Endothelial cell of umbilical vein (primary cell): ENCODE measurements at regions not wholly inside any gene's neighbourhood (a gene's known extent, or its start where the extent isn't known, plus 50 kb on each side); places are given as distances from the start of the nearest gene placed in this dataset.

Source experiments
- BruUV-seq: library from RNA; stranded (reverse); fragments of 400-500 nt; replicated peaks from 2 replicates; lab custom pipeline; 2021; lab: Mats Ljungman, UMichigan
- CTCF ChIA-PET: fragments of 300-600, 350-600 bp; sonication (Branson Sonifier 250); formaldehyde crosslinking; loops from one replicate; lab custom pipeline; 2021; ENCODE audit warnings: antibody characterized with exemption, inconsistent platforms; lab: Charles Lee
- POLR2A ChIA-PET: fragments of 300-600, 350-600 bp; sonication (Branson Sonifier 250); formaldehyde crosslinking; loops from one replicate; lab custom pipeline; 2021; ENCODE audit warnings: antibody characterized with exemption, inconsistent platforms; lab: Charles Lee
- DNase-seq: peaks from one replicate; pipeline ENCODE4 v3.0.0-alpha.2; 2011; ENCODE audit warnings: low read depth, low spot score
- FAIRE-seq: peaks from 2 replicates; lab custom pipeline; 2011; peaks lifted over from hg19 to GRCh38; lab: Jason Lieb, UNC
- H2AFZ ChIP-seq: 2 replicates; pipeline ENCODE4 v1.6.0; 2012; ENCODE audit warnings: low read depth, low read length, control low read depth, inconsistent platforms
- H3K27ac ChIP-seq: 2 replicates; pipeline ENCODE4 v1.5.1; 2011; ENCODE audit warnings: low read depth, mild to moderate bottlenecking, control low read depth, low read length, moderate library complexity; ENCODE audit not compliant: insufficient read depth
- H3K27me3 ChIP-seq, 2 experiments: 2 replicates each; pipeline versions ENCODE4 v1.6.0 to v1.6.1; 2011; ENCODE audit warnings: low read length in 2 of 2, mixed read lengths in 1 of 2; ENCODE audit not compliant: control insufficient read depth in 2 of 2, insufficient read depth in 2 of 2
- H3K36me3 ChIP-seq, 2 experiments: 2 replicates in 1 of 2; 3 replicates in 1 of 2; pipeline ENCODE4 v1.5.1; 2011; ENCODE audit warnings: low read length in 2 of 2, mild to moderate bottlenecking in 1 of 2, moderate library complexity in 1 of 2; ENCODE audit not compliant: control insufficient read depth in 2 of 2, insufficient read depth in 2 of 2; ENCODE audit errors: extremely low read depth in 1 of 2
- H3K4me1 ChIP-seq: 3 replicates; pipeline ENCODE4 v1.5.1; 2011; ENCODE audit warnings: mild to moderate bottlenecking, low read length; ENCODE audit not compliant: control insufficient read depth, insufficient read depth; ENCODE audit errors: extremely low read depth
- H3K4me2 ChIP-seq: 2 replicates; pipeline ENCODE4 v1.6.1; 2011; ENCODE audit warnings: low read length, control low read depth, mixed read lengths; ENCODE audit not compliant: insufficient read depth
- H3K4me3 ChIP-seq, 3 experiments: fragments of 200-600 bp in 1 of 3; sonication (generic), shearing (Covaris generic) in 1 of 3; replicated peaks in 1 of 3; 2 replicates each; pipeline ENCODE4 v1.5.1; 2011 to 2016; ENCODE audit warnings: control low read depth in 3 of 3, low read length in 3 of 3, mild to moderate bottlenecking in 2 of 3, inconsistent platforms in 1 of 3, low read depth in 1 of 3, moderate library complexity in 1 of 3; ENCODE audit not compliant: insufficient read depth in 1 of 3
- H3K79me2 ChIP-seq: 2 replicates; pipeline ENCODE4 v1.6.0; 2012; ENCODE audit warnings: low read length, inconsistent platforms; ENCODE audit not compliant: control insufficient read depth, insufficient read depth
- H3K9ac ChIP-seq: replicated peaks from 2 replicates; pipeline ENCODE3; 2011; ENCODE audit warnings: low read length, control low read depth; ENCODE audit not compliant: insufficient read depth; ENCODE audit errors: extremely low read depth
- H3K9me1 ChIP-seq: replicated peaks from 3 replicates; pipeline ENCODE4 v1.6.0; 2011; ENCODE audit warnings: mild to moderate bottlenecking, low read length; ENCODE audit not compliant: control insufficient read depth, insufficient read depth; ENCODE audit errors: extremely low read depth
- H3K9me3 ChIP-seq: replicated peaks from 2 replicates; pipeline ENCODE4 v1.5.1; 2012; ENCODE audit warnings: low read length, inconsistent platforms; ENCODE audit not compliant: control insufficient read depth, insufficient read depth
- H4K20me1 ChIP-seq: replicated peaks from 2 replicates; pipeline ENCODE3; 2011; ENCODE audit warnings: mild to moderate bottlenecking, low read length; ENCODE audit not compliant: control insufficient read depth, insufficient read depth; ENCODE audit errors: extremely low read depth
- CTCF ChIP-seq, 2 donors: IDR thresholded peaks; 1 replicate in 1 of 2; 2 replicates in 1 of 2; pipeline ENCODE4 v1.5.1; 2011; ENCODE audit warnings: low read length in 2 of 2, mild to moderate bottlenecking in 2 of 2, moderate library complexity in 2 of 2, control low read depth in 1 of 2, inconsistent platforms in 1 of 2, low read depth in 1 of 2; ENCODE audit not compliant: insufficient read depth in 1 of 2; ENCODE audit errors: extremely low read depth in 1 of 2
- EZH2 ChIP-seq: IDR thresholded peaks from 2 replicates; pipeline ENCODE4 v1.6.1; 2012; ENCODE audit warnings: borderline replicate concordance, low read depth, mild to moderate bottlenecking, moderate library complexity, low read length, inconsistent platforms; ENCODE audit not compliant: severe bottlenecking
- FOS ChIP-seq: IDR thresholded peaks from 2 replicates; pipeline ENCODE4 v1.6.1; 2011; ENCODE audit warnings: mild to moderate bottlenecking, low read length, moderate library complexity, borderline replicate concordance; ENCODE audit not compliant: insufficient read depth
- GATA2 ChIP-seq: IDR thresholded peaks from 2 replicates; pipeline ENCODE4 v1.7.0; 2011; ENCODE audit warnings: low read depth, mild to moderate bottlenecking, moderate library complexity, mixed read lengths, low read length; ENCODE audit not compliant: insufficient read length, insufficient read depth
- JUN ChIP-seq: IDR thresholded peaks from 2 replicates; pipeline ENCODE4 v1.6.1; 2011; ENCODE audit warnings: borderline replicate concordance, low read depth; ENCODE audit not compliant: insufficient read length, insufficient read depth
- MAX ChIP-seq: IDR thresholded peaks from 2 replicates; pipeline ENCODE4 v1.6.1; 2011; ENCODE audit not compliant: insufficient read depth, insufficient read length
- MYC ChIP-seq: IDR thresholded peaks from one replicate; pipeline ENCODE4 v1.6.1; 2011; ENCODE audit warnings: mild to moderate bottlenecking, low read depth, low read length
- POLR2A ChIP-seq: IDR thresholded peaks from 2 replicates; pipeline ENCODE4 v1.6.1; 2012; ENCODE audit warnings: low read depth, mild to moderate bottlenecking, control low read depth, low read length
- POLR2AphosphoS5 ChIP-seq: IDR thresholded peaks from 2 replicates; pipeline ENCODE4 v1.6.1; 2012; ENCODE audit warnings: low read depth, mild to moderate bottlenecking, control low read depth, low read length, moderate library complexity; ENCODE audit not compliant: insufficient read depth
- dilution Hi-C: fragments of 300-500 bp; cut with MboI; formaldehyde crosslinking; loops from one replicate; pipeline ENCODE4 v1.15.0; 2019; ENCODE audit warnings: low sequenced_read_pairs; ENCODE audit not compliant: extremely low pct_ligation_motif_present
- intact Hi-C: fragments of 100-400 bp; cut with micrococcal nuclease; formaldehyde crosslinking; loops from one replicate; pipeline ENCODE4 v1.10.0; 2022

- H3K4me3 ChIP-seq = no peak overlapping the region
- ChIA-PET CTCF (no interaction called here), POLR2A (no interaction called here)
- no peaks in the 10 kb centered on the region for H3K4me1 ChIP-seq
- no TSS peak for BruUV-seq
- no peak overlapping the region for H2AFZ ChIP-seq
- H3K9ac ChIP-seq = no peak overlapping the region
- H3K79me2 ChIP-seq = no peaks in the 10 kb centered on the region
- H3K9me1 ChIP-seq = no peaks in the 10 kb centered on the region
- FAIRE-seq = no peak
- dilution Hi-C loops (no loop called here), intact Hi-C loops (no loop called here)
- TF ChIP-seq EZH2 (no peak), MAX (no peak), GATA2 (no peak), POLR2A (no peak), CTCF (IDR thresholded peaks at IDR 0.05; ENCODE audit: extremely low read depth in 1 of 2, insufficient read depth in 1 of 2, low read depth in 1 of 2, low read length in 2 of 2) (no peak), JUN (no peak), POLR2AphosphoS5 (no peak), MYC (no peak), FOS (no peak)
- no peaks in the 10 kb centered on the region for H3K36me3 ChIP-seq
- no peaks in the 10 kb centered on the region for H3K27me3 ChIP-seq
- H4K20me1 ChIP-seq = no peaks in the 10 kb centered on the region
- no peak for DNase-seq
- no peaks in the 10 kb centered on the region for H3K9me3 ChIP-seq
- H3K4me2 ChIP-seq = no peak overlapping the region
- H3K27ac ChIP-seq = no peak overlapping the region
Observed at GRCh38 chr11:70577948-70578347, 179.6 kb downstream of the CTTN start.
